Loucy (cell line): ENCODE measurements at regions not wholly inside any gene's neighbourhood (a gene's known extent, or its start where the extent isn't known, plus 50 kb on each side); places are given as distances from the start of the nearest gene placed in this dataset.

Source experiments
- H2AFZ ChIP-seq: fragments of 200-600 bp; sonication (generic); 2 replicates; pipeline ENCODE4 v1.6.0; 2016; ENCODE audit warnings: antibody characterized with exemption, mild to moderate bottlenecking, low read length, moderate library complexity
- H3F3A ChIP-seq: fragments of 200-600 bp; 2 replicates; pipeline ENCODE4 v1.6.0; 2016; ENCODE audit warnings: antibody characterized with exemption, low read depth, mild to moderate bottlenecking
- H3K27me3 ChIP-seq: fragments of 200-600 bp; sonication (generic); 2 replicates; pipeline ENCODE4 v1.6.1; 2014; ENCODE audit warnings: low read length, mild to moderate bottlenecking; ENCODE audit not compliant: insufficient read depth, poor library complexity, severe bottlenecking
- H3K36me3 ChIP-seq: fragments of 200-600 bp; sonication (generic); 2 replicates; pipeline ENCODE4 v1.6.1; 2016; ENCODE audit warnings: low read length; ENCODE audit not compliant: insufficient read depth
- H3K4me1 ChIP-seq: fragments of 200-600 bp; sonication (generic); 2 replicates; pipeline ENCODE4 v1.5.1; 2014; ENCODE audit warnings: low read length, mild to moderate bottlenecking; ENCODE audit not compliant: insufficient read depth, poor library complexity, severe bottlenecking
- H3K4me2 ChIP-seq: fragments of 200-600 bp; sonication (generic); 2 replicates; pipeline ENCODE4 v1.6.0; 2014; ENCODE audit warnings: antibody characterized with exemption, low read length, low read depth, mild to moderate bottlenecking; ENCODE audit not compliant: poor library complexity, severe bottlenecking
- H3K4me3 ChIP-seq: fragments of 200-600 bp; sonication (generic); 2 replicates; pipeline ENCODE4 v1.5.1; 2014; ENCODE audit warnings: low read length, mild to moderate bottlenecking, mixed read lengths; ENCODE audit not compliant: poor library complexity, severe bottlenecking
- H3K79me2 ChIP-seq: fragments of 200-600 bp; sonication (generic); 2 replicates; pipeline ENCODE4 v1.6.1; 2014; ENCODE audit warnings: low read length; ENCODE audit not compliant: insufficient read depth
- H3K9ac ChIP-seq: fragments of 200-600 bp; sonication (generic); 2 replicates; pipeline ENCODE4 v1.6.0; 2014; ENCODE audit warnings: mild to moderate bottlenecking, low read depth, low read length, moderate library complexity; ENCODE audit not compliant: poor library complexity, severe bottlenecking
- H3K9me2 ChIP-seq: fragments of 200-600 bp; sonication (generic); replicated peaks from 2 replicates; pipeline ENCODE4 v1.6.1; 2016; ENCODE audit warnings: low read depth, low read length, mixed read lengths
- H3K9me3 ChIP-seq: fragments of 200-600 bp; sonication (generic); 2 replicates; pipeline ENCODE4 v1.6.1; 2014; ENCODE audit warnings: mild to moderate bottlenecking, antibody characterized with exemption, low read length, low read depth; ENCODE audit not compliant: insufficient read depth
- H4K20me1 ChIP-seq: fragments of 200-600 bp; sonication (generic); 2 replicates; pipeline ENCODE4 v1.6.0; 2014; ENCODE audit warnings: antibody characterized with exemption, low read length, mild to moderate bottlenecking; ENCODE audit not compliant: insufficient read depth, poor library complexity, severe bottlenecking
- EZH2phosphoT487 ChIP-seq: fragments of 200-600 bp; IDR thresholded peaks from 2 replicates; pipeline ENCODE4 v1.6.1; 2018; ENCODE audit warnings: antibody characterized with exemption, mild to moderate bottlenecking, moderate library complexity, borderline replicate concordance
- TF ChIP-seq, protein P1 (sequence below): fragments of 200-600 bp; sonication (generic); conservative IDR thresholded peaks from 2 replicates; pipeline ENCODE4 v1.5.1; 2014; ENCODE audit warnings: mild to moderate bottlenecking, antibody characterized with exemption, low read length

DNA sequence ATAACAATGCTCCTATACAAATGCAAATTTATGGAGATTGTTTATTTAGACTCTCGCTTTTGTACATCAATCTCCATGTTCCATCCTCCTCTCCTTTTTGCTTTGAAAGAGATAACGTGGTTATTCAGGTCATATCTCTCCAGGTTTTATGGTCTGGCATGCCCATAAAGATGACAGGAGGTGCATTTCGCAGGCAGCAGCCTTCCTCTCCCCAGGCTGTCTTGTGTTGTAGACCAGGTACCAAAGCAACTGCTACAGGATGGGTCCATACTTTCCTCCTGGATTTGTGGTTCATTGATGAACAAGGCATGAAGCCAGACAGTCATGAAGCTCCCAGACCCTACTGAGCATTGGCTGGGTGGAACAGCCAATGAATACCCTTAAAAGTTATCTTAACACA lies 400.2 kb upstream of the NPVF start:
- Histone ChIP-seq H3K4me2 (no peak overlapping the region), H3K4me1 (peaks cover 22% of the 10 kb centered on the region), H3K4me3 (no peak overlapping the region)

DNA sequence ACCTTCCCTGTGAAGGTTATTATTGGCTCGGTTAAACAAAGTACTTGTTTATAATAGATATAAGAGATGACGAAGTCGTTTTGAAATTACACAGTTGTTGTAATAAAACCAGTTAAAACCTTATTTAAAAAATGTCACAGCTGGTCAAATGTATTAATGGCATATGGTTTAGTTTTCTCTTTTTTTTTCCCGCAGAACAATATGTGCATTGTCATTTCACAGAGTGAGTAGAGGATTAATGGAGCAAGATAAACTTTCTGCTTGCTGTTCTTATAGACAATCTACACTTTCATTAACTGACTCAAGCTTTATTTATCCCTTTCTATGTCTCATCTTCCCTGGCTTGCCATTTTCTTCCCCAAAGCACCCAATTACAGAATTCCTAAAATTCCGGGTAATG lies 404.3 kb upstream of the NPVF start:
- Histone ChIP-seq H3K4me3 (no peak overlapping the region), H3K9me2 (no peaks in the 10 kb centered on the region), H3K4me1 (peaks cover 9% of the 10 kb centered on the region), H3K36me3 (no peaks in the 10 kb centered on the region), H3K4me2 (no peak overlapping the region), H3K79me2 (no peaks in the 10 kb centered on the region), H4K20me1 (no peaks in the 10 kb centered on the region), H3K9ac (no peak overlapping the region), H2AFZ (no peak overlapping the region), H3K27me3 (no peaks in the 10 kb centered on the region), H3F3A (no peaks in the 10 kb centered on the region), H3K9me3 (no peaks in the 10 kb centered on the region)
- TF ChIP-seq, protein P1, sequence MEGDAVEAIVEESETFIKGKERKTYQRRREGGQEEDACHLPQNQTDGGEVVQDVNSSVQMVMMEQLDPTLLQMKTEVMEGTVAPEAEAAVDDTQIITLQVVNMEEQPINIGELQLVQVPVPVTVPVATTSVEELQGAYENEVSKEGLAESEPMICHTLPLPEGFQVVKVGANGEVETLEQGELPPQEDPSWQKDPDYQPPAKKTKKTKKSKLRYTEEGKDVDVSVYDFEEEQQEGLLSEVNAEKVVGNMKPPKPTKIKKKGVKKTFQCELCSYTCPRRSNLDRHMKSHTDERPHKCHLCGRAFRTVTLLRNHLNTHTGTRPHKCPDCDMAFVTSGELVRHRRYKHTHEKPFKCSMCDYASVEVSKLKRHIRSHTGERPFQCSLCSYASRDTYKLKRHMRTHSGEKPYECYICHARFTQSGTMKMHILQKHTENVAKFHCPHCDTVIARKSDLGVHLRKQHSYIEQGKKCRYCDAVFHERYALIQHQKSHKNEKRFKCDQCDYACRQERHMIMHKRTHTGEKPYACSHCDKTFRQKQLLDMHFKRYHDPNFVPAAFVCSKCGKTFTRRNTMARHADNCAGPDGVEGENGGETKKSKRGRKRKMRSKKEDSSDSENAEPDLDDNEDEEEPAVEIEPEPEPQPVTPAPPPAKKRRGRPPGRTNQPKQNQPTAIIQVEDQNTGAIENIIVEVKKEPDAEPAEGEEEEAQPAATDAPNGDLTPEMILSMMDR = no peak
- no peak for TF ChIP-seq EZH2phosphoT487

More for the DNA sequence above, 400.2 kb upstream of the NPVF start:
- no peaks in the 10 kb centered on the region for H3K79me2 ChIP-seq
- 0 out of 2 replicates have a peak, but pooled peaks cover 2% of the 10 kb centered on the region for H3F3A ChIP-seq
- TF ChIP-seq, protein P1 = no peak
- TF ChIP-seq EZH2phosphoT487 = no peak
- no peak overlapping the region for H3K9ac ChIP-seq
- H4K20me1 ChIP-seq = no peaks in the 10 kb centered on the region
- H3K27me3 ChIP-seq = no peaks in the 10 kb centered on the region
- no peaks in the 10 kb centered on the region for H3K9me2 ChIP-seq
- H3K36me3 ChIP-seq = no peaks in the 10 kb centered on the region
- no peak overlapping the region for H2AFZ ChIP-seq
- H3K9me3 ChIP-seq = no peaks in the 10 kb centered on the region

DNA sequence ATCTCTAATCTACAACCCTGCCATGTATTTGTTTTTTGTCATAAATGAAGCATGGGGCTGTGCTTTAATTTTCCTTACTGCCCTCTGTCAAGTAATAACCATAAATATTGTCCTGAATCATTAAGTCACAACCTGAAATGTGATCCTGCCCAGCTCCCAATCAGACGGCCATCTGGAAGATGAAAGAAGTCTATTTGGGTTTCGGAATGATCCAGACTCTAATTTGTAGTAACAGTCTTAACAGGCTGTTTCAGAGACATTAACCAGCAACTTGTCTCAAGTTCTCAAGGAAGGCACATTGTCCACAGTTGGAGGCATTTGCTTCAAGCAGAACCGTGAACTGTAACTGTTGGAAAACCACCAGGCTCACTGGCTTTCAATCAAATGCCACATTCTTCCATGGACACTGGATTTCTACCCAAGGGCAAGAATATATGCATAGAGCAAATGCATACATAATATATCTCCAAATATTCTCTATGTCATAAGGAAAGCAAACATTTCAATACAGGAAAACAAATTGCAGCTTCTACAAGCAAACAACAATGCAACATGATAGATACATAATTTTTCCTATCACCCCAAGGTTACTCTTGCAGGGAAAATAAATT lies 405.2 kb upstream of the NPVF start:
- Histone ChIP-seq H2AFZ (no peak overlapping the region), H3K27me3 (no peaks in the 10 kb centered on the region)

More for the DNA sequence above, 405.2 kb upstream of the NPVF start:
- no peaks in the 10 kb centered on the region for H3F3A ChIP-seq
- no peak overlapping the region for H3K9ac ChIP-seq
- no peak overlapping the region for H3K4me2 ChIP-seq
- H3K9me3 ChIP-seq = no peaks in the 10 kb centered on the region
- no peaks in the 10 kb centered on the region for H3K36me3 ChIP-seq
- TF ChIP-seq, protein P1 = no peak
- TF ChIP-seq EZH2phosphoT487 = no peak
- H3K9me2 ChIP-seq = no peaks in the 10 kb centered on the region
- H3K4me1 ChIP-seq = peaks cover 13% of the 10 kb centered on the region
- H3K4me3 ChIP-seq = no peak overlapping the region
- H4K20me1 ChIP-seq = no peaks in the 10 kb centered on the region
- no peaks in the 10 kb centered on the region for H3K79me2 ChIP-seq
